ENCODE measurements at regions not wholly inside any gene's neighbourhood (a gene's known extent, or its start where the extent isn't known, plus 50 kb on each side); places are given as distances from the start of the nearest gene placed in this dataset.

- TF ChIP-seq JAZF1 (CRISPR knock-in tag; IDR thresholded peaks at IDR 0.05): no peak
- TF ChIP-seq, protein P1, sequence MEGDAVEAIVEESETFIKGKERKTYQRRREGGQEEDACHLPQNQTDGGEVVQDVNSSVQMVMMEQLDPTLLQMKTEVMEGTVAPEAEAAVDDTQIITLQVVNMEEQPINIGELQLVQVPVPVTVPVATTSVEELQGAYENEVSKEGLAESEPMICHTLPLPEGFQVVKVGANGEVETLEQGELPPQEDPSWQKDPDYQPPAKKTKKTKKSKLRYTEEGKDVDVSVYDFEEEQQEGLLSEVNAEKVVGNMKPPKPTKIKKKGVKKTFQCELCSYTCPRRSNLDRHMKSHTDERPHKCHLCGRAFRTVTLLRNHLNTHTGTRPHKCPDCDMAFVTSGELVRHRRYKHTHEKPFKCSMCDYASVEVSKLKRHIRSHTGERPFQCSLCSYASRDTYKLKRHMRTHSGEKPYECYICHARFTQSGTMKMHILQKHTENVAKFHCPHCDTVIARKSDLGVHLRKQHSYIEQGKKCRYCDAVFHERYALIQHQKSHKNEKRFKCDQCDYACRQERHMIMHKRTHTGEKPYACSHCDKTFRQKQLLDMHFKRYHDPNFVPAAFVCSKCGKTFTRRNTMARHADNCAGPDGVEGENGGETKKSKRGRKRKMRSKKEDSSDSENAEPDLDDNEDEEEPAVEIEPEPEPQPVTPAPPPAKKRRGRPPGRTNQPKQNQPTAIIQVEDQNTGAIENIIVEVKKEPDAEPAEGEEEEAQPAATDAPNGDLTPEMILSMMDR (IDR thresholded peaks at IDR 0.05): 0 out of 2 replicates have a peak, but pooled peaks have one; percentile 26
- TF ChIP-seq HMGXB4 (CRISPR knock-in tag; IDR thresholded peaks at IDR 0.05): no peak
- no peak for TF ChIP-seq ZBTB21 (CRISPR knock-in tag; IDR thresholded peaks at IDR 0.05; ENCODE audit: borderline replicate concordance)
- TF ChIP-seq, protein P2, sequence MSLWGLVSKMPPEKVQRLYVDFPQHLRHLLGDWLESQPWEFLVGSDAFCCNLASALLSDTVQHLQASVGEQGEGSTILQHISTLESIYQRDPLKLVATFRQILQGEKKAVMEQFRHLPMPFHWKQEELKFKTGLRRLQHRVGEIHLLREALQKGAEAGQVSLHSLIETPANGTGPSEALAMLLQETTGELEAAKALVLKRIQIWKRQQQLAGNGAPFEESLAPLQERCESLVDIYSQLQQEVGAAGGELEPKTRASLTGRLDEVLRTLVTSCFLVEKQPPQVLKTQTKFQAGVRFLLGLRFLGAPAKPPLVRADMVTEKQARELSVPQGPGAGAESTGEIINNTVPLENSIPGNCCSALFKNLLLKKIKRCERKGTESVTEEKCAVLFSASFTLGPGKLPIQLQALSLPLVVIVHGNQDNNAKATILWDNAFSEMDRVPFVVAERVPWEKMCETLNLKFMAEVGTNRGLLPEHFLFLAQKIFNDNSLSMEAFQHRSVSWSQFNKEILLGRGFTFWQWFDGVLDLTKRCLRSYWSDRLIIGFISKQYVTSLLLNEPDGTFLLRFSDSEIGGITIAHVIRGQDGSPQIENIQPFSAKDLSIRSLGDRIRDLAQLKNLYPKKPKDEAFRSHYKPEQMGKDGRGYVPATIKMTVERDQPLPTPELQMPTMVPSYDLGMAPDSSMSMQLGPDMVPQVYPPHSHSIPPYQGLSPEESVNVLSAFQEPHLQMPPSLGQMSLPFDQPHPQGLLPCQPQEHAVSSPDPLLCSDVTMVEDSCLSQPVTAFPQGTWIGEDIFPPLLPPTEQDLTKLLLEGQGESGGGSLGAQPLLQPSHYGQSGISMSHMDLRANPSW (CRISPR knock-in tag; conservative IDR thresholded peaks at IDR 0.05; ENCODE audit: low read depth): no peak
These were observed 385.4 kb upstream of the PRR20A start for GRCh38 chr13:56755181-56755935.
